HEK293 (cell line): ENCODE measurements at regions not wholly inside any gene's neighbourhood (a gene's known extent, or its start where the extent isn't known, plus 50 kb on each side); places are given as distances from the start of the nearest gene placed in this dataset.

Experiments
- CTCF ChIA-PET: fragments of 350-600 bp; formaldehyde crosslinking; extraction: SDS; loops from one replicate; lab custom pipeline; 2021; ENCODE audit warnings: antibody characterized with exemption; lab: Yijun Ruan, JAX
- POLR2A ChIA-PET: fragments of 300-600 bp; formaldehyde crosslinking; extraction: SDS; loops from one replicate; lab custom pipeline; 2020; ENCODE audit warnings: antibody characterized with exemption, inconsistent platforms; lab: Yijun Ruan, JAX
- H3K27ac ChIP-seq: fragments of 200-500 bp; sonication (Bioruptor generic); 2 replicates; pipeline ENCODE4 v1.5.1; 2014; ENCODE audit warnings: low read depth, low read length, control low read depth, inconsistent platforms; ENCODE audit errors: extremely low read depth
- H3K36me3 ChIP-seq, 2 experiments: fragments of 200-500 bp in 1 of 2; sonication (Bioruptor generic) in 1 of 2; 1 replicate in 1 of 2; 2 replicates in 1 of 2; pipeline ENCODE4 v1.5.1; 2014 to 2017; ENCODE audit warnings: inconsistent platforms in 2 of 2, low read length in 2 of 2; ENCODE audit not compliant: control insufficient read depth in 2 of 2, insufficient read depth in 1 of 2
- H3K4me1 ChIP-seq: fragments of 200-500 bp; sonication (Bioruptor generic); 2 replicates; pipeline ENCODE4 v1.5.1; 2014; ENCODE audit warnings: mild to moderate bottlenecking, low read length, inconsistent platforms; ENCODE audit not compliant: control insufficient read depth, insufficient read depth
- H3K4me3 ChIP-seq: 2 replicates; pipeline ENCODE4 v1.5.1; 2011; ENCODE audit warnings: low read depth, mild to moderate bottlenecking, control low read depth, low read length, moderate library complexity
- H3K9me3 ChIP-seq: fragments of 200-500 bp; sonication (Bioruptor generic); 2 replicates; pipeline ENCODE4 v1.5.1; 2014; ENCODE audit warnings: low read depth, low read length, inconsistent platforms; ENCODE audit not compliant: control insufficient read depth, insufficient read depth
- IKZF3 ChIP-seq: fragments of 450-650 bp; IDR thresholded peaks from 2 replicates; pipeline ENCODE4 v1.5.0; 2018; ENCODE audit warnings: missing biosample characterization, mild to moderate bottlenecking, missing genetic modification characterization, moderate library complexity
- KLF9 ChIP-seq: fragments of 450-650 bp; formaldehyde crosslinking; IDR thresholded peaks from 2 replicates; pipeline ENCODE4 v1.5.1; 2016; ENCODE audit warnings: missing biosample characterization, missing genetic modification characterization, low read depth
- PBX3 ChIP-seq: sonication (generic); formaldehyde crosslinking; IDR thresholded peaks from 2 replicates; pipeline ENCODE4 v1.8.1; 2022; ENCODE audit warnings: mild to moderate bottlenecking, moderate library complexity, missing genetic modification reagents
- ZEB2 ChIP-seq: fragments of 450-650 bp; formaldehyde crosslinking; IDR thresholded peaks from 2 replicates; pipeline ENCODE4 v1.5.1; 2016; ENCODE audit warnings: missing biosample characterization, missing genetic modification characterization
- ZNF266 ChIP-seq: fragments of 450-650 bp; formaldehyde crosslinking; IDR thresholded peaks from 2 replicates; pipeline ENCODE4 v1.5.1; 2016; ENCODE audit warnings: missing biosample characterization, missing genetic modification characterization, low read depth
- ZNF48 ChIP-seq: fragments of 450-650 bp; formaldehyde crosslinking; IDR thresholded peaks from 2 replicates; pipeline ENCODE4 v1.5.1; 2016; ENCODE audit warnings: missing biosample characterization, missing genetic modification characterization
- ZNF514 ChIP-seq: fragments of 450-650 bp; formaldehyde crosslinking; IDR thresholded peaks from 2 replicates; pipeline ENCODE4 v1.5.1; 2016; ENCODE audit warnings: missing biosample characterization, missing genetic modification characterization
- ZNF580 ChIP-seq: fragments of 450-650 bp; formaldehyde crosslinking; IDR thresholded peaks from 2 replicates; pipeline ENCODE4 v1.5.1; 2016; ENCODE audit warnings: missing biosample characterization, missing genetic modification characterization
- ZNF621 ChIP-seq: fragments of 450-650 bp; formaldehyde crosslinking; IDR thresholded peaks from 2 replicates; pipeline ENCODE4 v1.5.1; 2017; ENCODE audit warnings: missing biosample characterization, missing genetic modification characterization
- ZNF664 ChIP-seq: fragments of 450-650 bp; formaldehyde crosslinking; IDR thresholded peaks from 2 replicates; pipeline ENCODE4 v1.5.1; 2016; ENCODE audit warnings: missing biosample characterization, missing genetic modification characterization
- ZNF76 ChIP-seq: fragments of 450-650 bp; formaldehyde crosslinking; IDR thresholded peaks from 2 replicates; pipeline ENCODE4; 2016; ENCODE audit warnings: low read depth, missing biosample characterization, missing genetic modification characterization, borderline replicate concordance
- ZXDB ChIP-seq: fragments of 450-650 bp; formaldehyde crosslinking; IDR thresholded peaks from 2 replicates; pipeline ENCODE4 v1.5.1; 2016; ENCODE audit warnings: missing biosample characterization, missing genetic modification characterization
- TF ChIP-seq, protein P1 (sequence below): fragments of 450-650 bp; formaldehyde crosslinking; conservative IDR thresholded peaks from 2 replicates; pipeline ENCODE4 v1.5.1; 2016; ENCODE audit warnings: low read depth, missing biosample characterization, missing genetic modification characterization
- TF ChIP-seq, protein P2 (sequence below): fragments of 450-650 bp; IDR thresholded peaks from 2 replicates; pipeline ENCODE4 v1.5.1; 2018; ENCODE audit warnings: missing biosample characterization, missing genetic modification characterization
- TF ChIP-seq, protein P3 (sequence below): fragments of 450-650 bp; formaldehyde crosslinking; IDR thresholded peaks from 2 replicates; pipeline ENCODE4 v1.5.0; 2017; ENCODE audit warnings: missing biosample characterization, missing genetic modification characterization, borderline replicate concordance
- TF ChIP-seq, protein P4 (sequence below): fragments of 450-650 bp; formaldehyde crosslinking; IDR thresholded peaks from 2 replicates; pipeline ENCODE4; 2016; ENCODE audit warnings: missing biosample characterization, missing genetic modification characterization

DNA sequence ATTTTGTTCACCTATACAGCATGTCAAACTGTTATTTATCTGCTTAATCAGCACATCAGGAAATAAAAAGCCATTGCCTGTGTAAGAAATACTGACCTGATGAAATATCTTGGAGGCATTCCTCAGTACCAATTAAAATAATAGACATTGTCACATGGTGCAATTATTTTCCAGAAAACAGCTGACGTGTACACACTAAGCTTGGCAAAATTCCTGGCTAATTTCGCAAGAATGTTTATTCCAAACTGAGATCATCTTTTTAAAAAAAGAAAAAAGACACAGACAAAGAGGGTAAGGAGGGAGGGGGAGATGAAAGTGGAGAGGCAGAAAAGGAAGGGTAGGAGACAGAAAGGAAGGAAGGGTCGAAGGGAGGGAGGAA is 61.9 kb upstream of the NFKB1 start (continued):
- TF ChIP-seq ZEB2 (tag by site-specific recombination): 0 out of 2 replicates have a peak, but pooled peaks have one; percentile 33
- TF ChIP-seq, protein P1, sequence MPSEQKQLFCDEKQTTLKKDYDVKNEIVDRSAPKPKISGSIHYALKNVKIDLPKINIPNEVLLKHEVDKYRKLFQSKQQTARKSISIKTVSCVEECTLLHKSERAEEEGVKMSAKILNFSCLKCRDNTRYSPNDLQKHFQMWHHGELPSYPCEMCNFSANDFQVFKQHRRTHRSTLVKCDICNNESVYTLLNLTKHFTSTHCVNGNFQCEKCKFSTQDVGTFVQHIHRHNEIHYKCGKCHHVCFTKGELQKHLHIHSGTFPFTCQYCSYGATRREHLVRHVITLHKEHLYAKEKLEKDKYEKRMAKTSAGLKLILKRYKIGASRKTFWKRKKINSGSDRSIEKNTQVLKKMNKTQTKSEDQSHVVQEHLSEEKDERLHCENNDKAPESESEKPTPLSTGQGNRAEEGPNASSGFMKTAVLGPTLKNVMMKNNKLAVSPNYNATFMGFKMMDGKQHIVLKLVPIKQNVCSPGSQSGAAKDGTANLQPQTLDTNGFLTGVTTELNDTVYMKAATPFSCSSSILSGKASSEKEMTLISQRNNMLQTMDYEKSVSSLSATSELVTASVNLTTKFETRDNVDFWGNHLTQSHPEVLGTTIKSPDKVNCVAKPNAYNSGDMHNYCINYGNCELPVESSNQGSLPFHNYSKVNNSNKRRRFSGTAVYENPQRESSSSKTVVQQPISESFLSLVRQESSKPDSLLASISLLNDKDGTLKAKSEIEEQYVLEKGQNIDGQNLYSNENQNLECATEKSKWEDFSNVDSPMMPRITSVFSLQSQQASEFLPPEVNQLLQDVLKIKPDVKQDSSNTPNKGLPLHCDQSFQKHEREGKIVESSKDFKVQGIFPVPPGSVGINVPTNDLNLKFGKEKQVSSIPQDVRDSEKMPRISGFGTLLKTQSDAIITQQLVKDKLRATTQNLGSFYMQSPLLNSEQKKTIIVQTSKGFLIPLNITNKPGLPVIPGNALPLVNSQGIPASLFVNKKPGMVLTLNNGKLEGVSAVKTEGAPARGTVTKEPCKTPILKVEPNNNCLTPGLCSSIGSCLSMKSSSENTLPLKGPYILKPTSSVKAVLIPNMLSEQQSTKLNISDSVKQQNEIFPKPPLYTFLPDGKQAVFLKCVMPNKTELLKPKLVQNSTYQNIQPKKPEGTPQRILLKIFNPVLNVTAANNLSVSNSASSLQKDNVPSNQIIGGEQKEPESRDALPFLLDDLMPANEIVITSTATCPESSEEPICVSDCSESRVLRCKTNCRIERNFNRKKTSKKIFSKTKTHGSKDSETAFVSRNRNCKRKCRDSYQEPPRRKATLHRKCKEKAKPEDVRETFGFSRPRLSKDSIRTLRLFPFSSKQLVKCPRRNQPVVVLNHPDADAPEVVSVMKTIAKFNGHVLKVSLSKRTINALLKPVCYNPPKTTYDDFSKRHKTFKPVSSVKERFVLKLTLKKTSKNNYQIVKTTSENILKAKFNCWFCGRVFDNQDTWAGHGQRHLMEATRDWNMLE (tag by site-specific recombination): peak; percentile 26; the same call in 1 of the 2 replicates

- no peak overlapping the region for H3K4me3 ChIP-seq
- H3K27ac ChIP-seq: no peak overlapping the region
- ChIA-PET CTCF (interaction anchor here (0.7 kb wide), 1 partner anchor 130 kb away, joined by 3 read pairs; no protein-coding TSS in a partner anchor), POLR2A (interaction anchor here (0.7 kb wide), 1 partner anchor 604 kb away, joined by 3 read pairs; no protein-coding TSS in a partner anchor)
- H3K9me3 ChIP-seq: no peaks in the 10 kb centered on the region
- no peaks in the 10 kb centered on the region; the same call in 1 of the 2 replicates for H3K4me1 ChIP-seq
- TF ChIP-seq ZNF664 (no peak), ZXDB (tag by site-specific recombination) (no peak), ZNF514 (no peak)
- TF ChIP-seq, protein P2, sequence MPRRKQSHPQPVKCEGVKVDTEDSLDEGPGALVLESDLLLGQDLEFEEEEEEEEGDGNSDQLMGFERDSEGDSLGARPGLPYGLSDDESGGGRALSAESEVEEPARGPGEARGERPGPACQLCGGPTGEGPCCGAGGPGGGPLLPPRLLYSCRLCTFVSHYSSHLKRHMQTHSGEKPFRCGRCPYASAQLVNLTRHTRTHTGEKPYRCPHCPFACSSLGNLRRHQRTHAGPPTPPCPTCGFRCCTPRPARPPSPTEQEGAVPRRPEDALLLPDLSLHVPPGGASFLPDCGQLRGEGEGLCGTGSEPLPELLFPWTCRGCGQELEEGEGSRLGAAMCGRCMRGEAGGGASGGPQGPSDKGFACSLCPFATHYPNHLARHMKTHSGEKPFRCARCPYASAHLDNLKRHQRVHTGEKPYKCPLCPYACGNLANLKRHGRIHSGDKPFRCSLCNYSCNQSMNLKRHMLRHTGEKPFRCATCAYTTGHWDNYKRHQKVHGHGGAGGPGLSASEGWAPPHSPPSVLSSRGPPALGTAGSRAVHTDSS (tag by site-specific recombination): no peak
- no peaks in the 10 kb centered on the region for H3K36me3 ChIP-seq
These were observed 61.3 kb upstream of the NFKB1 start for GRCh38 chr4:102439812-102440211.

- Histone ChIP-seq H3K4me3 (no peak overlapping the region), H3K9me3 (no peaks in the 10 kb centered on the region), H3K4me1 (no peaks in the 10 kb centered on the region; the same call in 1 of the 2 replicates), H3K36me3 (no peaks in the 10 kb centered on the region), H3K27ac (no peak overlapping the region)
- CTCF ChIA-PET: interaction anchor here (0.5 to 1.1 kb wide), 3 partner anchors 130 to 572 kb away, joined by 3 to 4 read pairs (median 3); no protein-coding TSS in a partner anchor
- no peak for TF ChIP-seq ZNF266 (tag by site-specific recombination)
- TF ChIP-seq ZNF76 (tag by site-specific recombination): no peak
- TF ChIP-seq, protein P3, sequence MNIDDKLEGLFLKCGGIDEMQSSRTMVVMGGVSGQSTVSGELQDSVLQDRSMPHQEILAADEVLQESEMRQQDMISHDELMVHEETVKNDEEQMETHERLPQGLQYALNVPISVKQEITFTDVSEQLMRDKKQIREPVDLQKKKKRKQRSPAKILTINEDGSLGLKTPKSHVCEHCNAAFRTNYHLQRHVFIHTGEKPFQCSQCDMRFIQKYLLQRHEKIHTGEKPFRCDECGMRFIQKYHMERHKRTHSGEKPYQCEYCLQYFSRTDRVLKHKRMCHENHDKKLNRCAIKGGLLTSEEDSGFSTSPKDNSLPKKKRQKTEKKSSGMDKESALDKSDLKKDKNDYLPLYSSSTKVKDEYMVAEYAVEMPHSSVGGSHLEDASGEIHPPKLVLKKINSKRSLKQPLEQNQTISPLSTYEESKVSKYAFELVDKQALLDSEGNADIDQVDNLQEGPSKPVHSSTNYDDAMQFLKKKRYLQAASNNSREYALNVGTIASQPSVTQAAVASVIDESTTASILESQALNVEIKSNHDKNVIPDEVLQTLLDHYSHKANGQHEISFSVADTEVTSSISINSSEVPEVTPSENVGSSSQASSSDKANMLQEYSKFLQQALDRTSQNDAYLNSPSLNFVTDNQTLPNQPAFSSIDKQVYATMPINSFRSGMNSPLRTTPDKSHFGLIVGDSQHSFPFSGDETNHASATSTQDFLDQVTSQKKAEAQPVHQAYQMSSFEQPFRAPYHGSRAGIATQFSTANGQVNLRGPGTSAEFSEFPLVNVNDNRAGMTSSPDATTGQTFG (tag by site-specific recombination): no peak
- TF ChIP-seq, protein P4, sequence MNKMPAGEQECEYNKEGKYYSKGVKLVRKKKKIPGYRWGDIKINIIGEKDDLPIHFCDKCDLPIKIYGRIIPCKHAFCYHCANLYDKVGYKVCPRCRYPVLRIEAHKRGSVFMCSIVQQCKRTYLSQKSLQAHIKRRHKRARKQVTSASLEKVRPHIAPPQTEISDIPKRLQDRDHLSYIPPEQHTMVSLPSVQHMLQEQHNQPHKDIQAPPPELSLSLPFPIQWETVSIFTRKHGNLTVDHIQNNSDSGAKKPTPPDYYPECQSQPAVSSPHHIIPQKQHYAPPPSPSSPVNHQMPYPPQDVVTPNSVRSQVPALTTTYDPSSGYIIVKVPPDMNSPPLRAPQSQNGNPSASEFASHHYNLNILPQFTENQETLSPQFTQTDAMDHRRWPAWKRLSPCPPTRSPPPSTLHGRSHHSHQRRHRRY: no peak
- no peak for TF ChIP-seq ZNF621
- no peak for TF ChIP-seq ZNF580 (tag by site-specific recombination)
- no peak for TF ChIP-seq PBX3 (CRISPR knock-in tag)
- TF ChIP-seq ZNF48 (tag by site-specific recombination): no peak
- TF ChIP-seq KLF9 (tag by site-specific recombination): no peak
- TF ChIP-seq IKZF3 (tag by site-specific recombination): no peak
- POLR2A ChIA-PET: no interaction called here
These were observed 60.7 kb upstream of the NFKB1 start for GRCh38 chr4:102440498-102440897.
